ENCODE measurements at regions not wholly inside any gene's neighbourhood (a gene's known extent, or its start where the extent isn't known, plus 50 kb on each side); places are given as distances from the start of the nearest gene placed in this dataset.
"Not testable (repeated sequence)": the region's sequence is repeated elsewhere in the genome, so short reads cannot be mapped to it uniquely, and the experiment has no call there.

DNA sequence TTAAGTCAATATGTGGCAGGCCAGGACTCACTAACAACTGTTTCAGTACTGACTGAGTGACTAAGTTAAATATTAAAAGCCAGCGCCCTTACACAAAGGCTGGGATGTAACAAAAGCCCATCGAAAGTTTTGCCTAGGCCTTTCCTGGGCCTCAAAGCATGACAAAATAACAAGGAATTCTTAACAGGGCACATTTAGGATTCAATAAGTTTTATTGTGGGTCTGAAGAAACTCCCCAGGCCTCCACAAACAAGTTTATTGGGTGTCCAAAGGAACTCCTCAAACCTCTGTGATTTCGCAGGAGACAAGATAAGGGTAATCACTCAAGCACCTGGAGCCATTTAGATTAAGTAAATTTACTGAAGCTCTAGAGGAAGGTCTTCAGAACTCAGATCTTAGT lies 130.7 kb upstream of the SGCG start:
- no peak for DNase-seq (ENCODE audit: low read depth, low spot score)

- DNase-seq (ENCODE audit: low read depth, low spot score), result not testable (repeated sequence)
Observed at GRCh38 chr13:23053711-23054110, 127.1 kb upstream of the SGCG start.

GRCh38 chr13:23059173-23059572 lies 121.6 kb upstream of the SGCG start:
- DNase-seq (ENCODE audit: low read depth, low spot score), result no peak

DNA sequence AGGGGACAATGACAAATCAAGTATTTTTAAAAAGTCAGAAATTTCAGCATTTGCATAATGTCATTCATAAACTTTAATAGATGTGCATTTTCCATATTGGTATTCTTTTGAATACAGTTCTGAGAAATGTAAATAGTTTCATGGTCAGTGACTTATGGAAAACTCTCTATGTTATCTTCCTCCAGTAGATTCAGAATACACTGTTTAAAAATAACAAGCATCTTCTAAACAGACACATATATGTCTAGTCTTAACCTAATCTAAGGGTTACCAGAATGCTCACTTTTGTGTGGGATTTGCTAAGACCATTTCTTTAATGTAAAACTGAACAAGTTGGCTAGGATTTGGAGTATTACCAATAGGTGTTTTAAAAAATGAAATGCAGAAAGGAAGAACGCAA lies 119.8 kb upstream of the SGCG start:
- DNase-seq (ENCODE audit: low read depth, low spot score), result no peak

GRCh38 chr13:23067129-23067528 lies 113.7 kb upstream of the SGCG start:
- no peak for DNase-seq (ENCODE audit: low read depth, low spot score)

- DNase-seq (ENCODE audit: low read depth, low spot score), result no peak
Observed at GRCh38 chr13:23069566-23069965, 111.2 kb upstream of the SGCG start.

DNA sequence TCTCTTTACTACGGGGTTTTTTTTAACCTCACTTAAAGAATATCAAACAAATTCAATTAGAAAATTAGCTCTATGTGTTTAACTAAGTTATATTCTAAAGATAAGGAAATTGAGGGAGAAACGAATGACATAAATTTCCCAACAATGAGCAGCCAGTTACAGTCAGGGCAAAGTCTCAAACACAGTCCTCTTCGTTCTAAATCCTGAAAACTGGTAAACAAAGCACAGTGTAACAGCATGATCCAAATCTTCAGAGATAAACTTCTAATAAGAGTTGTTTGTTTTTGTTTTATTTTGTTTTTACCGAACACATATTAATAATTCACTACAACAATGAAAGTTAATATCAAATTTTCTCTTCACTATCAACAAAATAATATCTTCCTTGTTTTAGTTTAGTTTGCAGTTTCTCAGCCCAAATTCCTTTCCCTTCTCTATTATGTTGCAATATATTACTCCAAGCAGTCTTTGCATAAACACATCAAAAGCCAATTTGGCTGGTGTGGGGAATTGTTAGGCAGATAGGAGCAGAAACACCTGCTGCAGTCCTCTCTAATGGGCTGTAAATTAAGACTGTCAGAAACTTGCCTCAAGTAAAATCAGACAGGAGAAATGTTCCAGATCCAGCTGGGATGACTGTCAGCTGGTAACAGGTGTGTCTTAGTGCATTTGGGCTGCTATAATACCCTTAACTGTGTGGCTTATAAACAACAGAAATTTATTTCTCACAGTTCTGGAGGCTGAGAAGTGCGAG lies 106.5 kb upstream of the SGCG start:
- DNase-seq (ENCODE audit: low read depth, low spot score), result no peak

DNA sequence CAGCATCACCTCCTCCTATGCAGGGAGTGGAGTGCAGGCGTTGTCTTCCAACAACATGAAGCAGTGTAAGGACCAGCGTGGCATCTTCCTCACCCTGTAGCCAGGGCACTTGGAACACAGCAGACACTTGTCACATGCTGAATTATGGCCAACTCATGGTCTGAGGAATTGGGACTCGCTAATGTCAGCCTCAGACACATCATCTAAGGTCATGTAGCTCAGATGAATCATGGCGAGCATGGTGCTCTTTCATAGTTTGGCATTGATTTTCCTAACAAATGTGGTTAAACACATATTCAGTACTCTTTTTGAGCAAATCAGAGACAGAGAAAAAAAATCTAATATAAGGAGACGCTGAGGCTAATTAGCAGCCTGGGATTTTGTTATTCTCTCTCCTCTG lies 99.6 kb upstream of the SGCG start:
- DNase-seq (ENCODE audit: low read depth, low spot score), result no peak

- DNase-seq (ENCODE audit: low read depth, low spot score), result no peak
Observed at GRCh38 chr13:23081901-23082300, 98.9 kb upstream of the SGCG start.

DNA sequence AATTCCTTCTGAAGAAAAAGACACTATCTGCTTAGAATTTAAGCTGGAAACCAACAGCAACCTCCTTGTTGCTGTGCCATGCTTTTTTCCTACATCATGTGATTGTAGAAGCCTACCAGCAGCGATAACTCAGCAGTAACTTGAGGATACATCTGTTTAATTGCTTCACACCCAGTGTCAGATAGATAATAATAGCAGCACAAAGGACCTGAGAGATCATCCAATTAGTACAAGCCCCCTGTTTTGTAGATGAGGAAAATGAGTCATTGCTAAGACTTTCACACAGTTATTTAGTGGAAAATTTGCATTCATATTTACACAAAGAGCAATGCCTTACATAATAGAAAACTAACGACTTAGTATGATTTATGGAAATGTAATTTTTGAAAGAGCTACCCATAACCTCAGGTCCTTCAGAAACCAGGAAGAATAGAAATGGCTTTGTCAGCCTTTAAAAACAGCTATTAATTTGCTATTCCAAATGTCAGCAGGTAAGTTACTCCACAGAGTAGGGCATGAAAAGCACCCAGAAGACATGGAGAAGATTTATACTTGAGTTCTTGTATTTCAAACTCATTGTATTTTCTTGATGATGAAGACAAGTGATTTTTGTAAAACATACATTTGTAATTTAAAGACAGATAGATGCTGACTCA lies 93.7 kb upstream of the SGCG start:
- no peak for DNase-seq (ENCODE audit: low read depth, low spot score)

- no peak for DNase-seq (ENCODE audit: low read depth, low spot score)
Observed at GRCh38 chr13:23087880-23088279, 92.9 kb upstream of the SGCG start.

DNA sequence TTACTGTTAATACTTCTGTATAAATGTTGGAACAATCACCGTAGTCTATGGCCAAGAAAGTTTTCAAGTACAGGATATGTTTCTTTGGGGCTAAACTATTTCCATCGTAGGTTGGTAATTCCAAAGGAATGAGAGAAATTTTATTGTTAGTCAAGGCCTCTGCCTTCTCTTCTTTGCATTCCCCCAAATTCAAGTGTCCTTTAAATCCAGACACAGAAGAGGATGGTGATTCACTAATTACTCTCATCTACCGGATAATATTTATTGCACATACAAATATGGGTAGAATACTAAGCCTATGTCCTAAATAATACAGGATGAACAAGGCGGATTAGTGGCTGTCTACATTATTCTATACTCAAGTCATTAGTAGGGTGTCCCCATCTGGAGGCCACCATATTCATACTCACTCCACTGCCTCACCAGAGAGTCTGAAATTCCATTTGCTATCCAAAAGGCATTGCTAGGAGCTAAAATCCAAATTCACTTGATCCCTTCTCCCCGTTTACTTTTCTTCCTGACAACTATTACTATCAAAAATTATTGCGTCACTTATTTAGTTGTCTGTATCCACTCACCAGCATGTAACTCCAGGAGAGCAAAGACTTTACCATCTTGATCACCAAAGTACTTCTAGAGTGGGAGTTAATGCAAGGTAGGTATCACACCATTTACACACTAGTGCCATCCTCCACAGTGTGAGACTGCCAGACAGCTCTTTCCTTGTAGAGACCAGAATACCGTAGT lies 82.4 kb upstream of the SGCG start:
- no peak for DNase-seq (ENCODE audit: low read depth, low spot score)

- DNase-seq (ENCODE audit: low read depth, low spot score), result no peak
Observed at GRCh38 chr13:23105051-23105450, 75.7 kb upstream of the SGCG start.

DNA sequence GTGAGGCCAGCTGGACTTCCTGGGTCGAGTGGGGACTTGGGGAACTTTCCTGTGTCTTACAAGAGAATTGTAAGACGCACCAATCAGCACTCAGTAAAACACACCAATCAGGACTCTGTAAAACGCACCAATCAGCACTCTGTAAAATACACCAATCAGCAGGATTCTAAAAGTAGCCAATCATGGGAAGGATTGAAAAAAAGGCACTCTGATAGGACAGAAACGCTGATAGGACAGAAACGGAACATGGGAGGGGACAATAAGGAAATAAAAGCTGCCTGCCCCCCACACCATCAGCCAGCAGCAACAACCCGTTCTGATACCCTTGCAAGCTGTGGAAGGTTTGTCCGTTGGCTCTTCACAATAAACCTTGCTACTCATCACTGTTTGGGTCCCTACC lies 73.1 kb upstream of the SGCG start:
- DNase-seq (ENCODE audit: low read depth, low spot score), result no peak

DNA sequence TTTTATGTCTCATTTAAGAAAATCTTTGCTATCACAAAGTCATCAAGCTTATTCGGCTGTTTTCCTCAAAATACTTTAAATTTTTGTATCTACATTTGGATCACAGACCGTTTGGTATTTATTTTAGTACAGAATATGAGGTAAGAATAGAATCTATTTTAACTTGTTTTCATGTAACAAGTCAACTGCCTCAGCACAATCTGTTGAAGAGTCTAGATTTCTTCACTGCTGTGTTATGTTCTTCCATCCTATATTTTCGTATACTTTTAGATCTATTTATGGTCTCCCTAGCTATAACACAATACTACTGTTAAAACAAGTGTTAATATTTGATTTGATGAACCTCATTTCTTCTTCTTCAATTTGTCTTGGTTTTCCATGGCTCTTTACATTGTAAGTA lies 61.6 kb upstream of the SGCG start:
- no peak for DNase-seq (ENCODE audit: low read depth, low spot score)

- DNase-seq (ENCODE audit: low read depth, low spot score), result not testable (repeated sequence)
Observed at GRCh38 chr13:23127540-23127939, 53.2 kb upstream of the SGCG start.

DNA sequence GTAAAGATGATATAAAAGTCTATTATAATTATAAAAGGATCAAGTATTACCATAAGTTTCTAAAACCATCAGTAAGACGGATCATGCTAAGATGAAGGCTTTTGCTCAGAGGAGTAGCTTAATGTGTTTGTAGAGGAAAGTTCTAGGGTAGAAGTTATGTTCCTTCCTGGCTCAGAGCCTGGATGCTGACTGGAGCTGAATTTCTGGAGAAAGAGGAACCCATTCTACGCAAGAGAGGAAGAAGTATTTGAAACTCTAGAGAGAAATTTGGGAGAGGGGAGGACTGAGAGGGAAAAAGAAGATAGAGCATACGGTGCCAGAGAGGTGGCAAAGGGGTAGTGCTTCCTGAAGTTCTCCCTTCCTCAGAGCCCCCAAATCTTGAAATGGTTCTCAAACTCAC lies 51.4 kb upstream of the SGCG start:
- DNase-seq (ENCODE audit: low read depth, low spot score), result no peak
